ENCODE measurements at regions not wholly inside any gene's neighbourhood (a gene's known extent, or its start where the extent isn't known, plus 50 kb on each side); places are given as distances from the start of the nearest gene placed in this dataset.

GRCh38 chr2:240255165-240255491, 114.7 kb upstream of the OTOS start:
- TF ChIP-seq CTCF (IDR thresholded peaks at IDR 0.05; ENCODE audit: low read length) (no peak), EZH2 (optimal IDR thresholded peaks at IDR 0.05; ENCODE audit: low read depth, low read length) (no peak), EZH2phosphoT487 (IDR thresholded peaks at IDR 0.05; ENCODE audit: low read length) (no peak)
